Muscle of back (tissue), 3 donors: ENCODE measurements at regions not wholly inside any gene's neighbourhood (a gene's known extent, or its start where the extent isn't known, plus 50 kb on each side); places are given as distances from the start of the nearest gene placed in this dataset.
A peak's percentile ranks its signal among the peaks of the same experiment; 100 is the strongest.
"Not testable (repeated sequence)": the region's sequence is repeated elsewhere in the genome, so short reads cannot be mapped to it uniquely, and the experiment has no call there.

Source experiments
- DNase-seq, 3 donors: peaks; one replicate each; pipeline versions ENCODE4 v3.0.0 to v3.0.0-alpha.2; 2013

- no peak for DNase-seq
These were observed 915.6 kb downstream of the TRHDE start for GRCh38 chr12:73187765-73188164.

GRCh38 chr12:73210548-73211204 lies 938.5 kb downstream of the TRHDE start:
- peak in 1 of 3 donors; percentile 1 for DNase-seq

DNA sequence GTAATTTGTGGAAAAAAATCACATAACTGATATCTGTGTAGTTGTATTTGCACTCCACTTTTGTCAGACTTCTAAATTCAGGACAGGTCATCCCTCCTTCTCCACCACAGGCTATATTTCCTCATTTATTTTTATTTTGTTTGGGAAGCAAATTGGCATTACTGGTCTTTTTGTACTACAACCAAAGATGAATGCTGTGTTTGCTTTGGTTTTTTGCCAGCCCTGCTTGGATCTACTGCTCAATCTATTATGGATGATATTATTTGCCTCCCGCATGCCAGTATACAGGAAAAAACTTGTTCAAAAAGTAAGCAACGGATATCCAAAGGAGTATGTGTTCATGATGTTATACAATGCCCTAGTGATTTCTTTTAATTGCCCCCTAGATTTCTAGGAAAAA lies 948.8 kb downstream of the TRHDE start:
- DNase-seq = no peak

GRCh38 chr12:73221398-73221797 lies 949.2 kb downstream of the TRHDE start:
- DNase-seq = no peak

DNA sequence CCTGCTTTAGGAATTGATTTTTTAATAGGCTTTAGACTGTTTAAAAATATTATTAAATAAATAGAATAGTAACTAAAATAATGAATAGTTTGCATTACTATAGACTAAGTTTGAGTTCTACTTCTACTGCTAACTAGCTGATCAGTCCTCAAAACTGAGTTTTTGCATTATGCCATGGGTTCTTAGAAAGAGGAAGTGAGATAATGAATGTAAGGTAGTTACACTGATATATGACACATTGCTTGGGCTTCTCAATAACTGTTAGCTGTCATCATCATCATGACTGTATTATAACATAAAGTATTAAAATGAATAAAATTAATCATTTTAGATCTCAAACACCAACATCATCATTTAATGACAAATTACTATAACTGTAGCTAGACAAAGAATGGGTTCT lies 949.7 kb downstream of the TRHDE start:
- DNase-seq = no peak

- DNase-seq = no peak
These were observed 953.3 kb downstream of the TRHDE start for GRCh38 chr12:73225371-73225937.

GRCh38 chr12:73225941-73226340 lies 953.8 kb downstream of the TRHDE start:
- DNase-seq = no peak

DNA sequence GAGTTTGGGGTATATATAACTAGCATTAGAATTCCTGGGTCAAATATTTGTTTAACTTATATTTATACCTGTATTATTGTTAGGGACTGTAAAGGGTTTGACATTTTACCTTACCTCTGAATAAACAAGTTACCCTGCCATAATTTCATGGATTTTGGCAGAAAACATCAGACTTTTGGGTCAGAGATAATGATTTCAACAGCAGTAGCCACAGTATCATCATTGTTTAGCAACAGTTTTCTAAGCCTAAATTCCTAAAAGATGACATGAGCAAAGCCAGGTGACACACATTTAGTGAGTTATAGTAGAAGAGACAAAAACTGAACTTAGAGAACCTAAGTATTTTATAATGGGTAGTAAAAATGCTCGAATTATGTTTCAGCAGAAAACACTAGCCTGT lies 954.4 kb downstream of the TRHDE start:
- DNase-seq = no peak

- DNase-seq = not testable (repeated sequence)
These were observed 956.7 kb downstream of the TRHDE start for GRCh38 chr12:73228828-73229227.

DNA sequence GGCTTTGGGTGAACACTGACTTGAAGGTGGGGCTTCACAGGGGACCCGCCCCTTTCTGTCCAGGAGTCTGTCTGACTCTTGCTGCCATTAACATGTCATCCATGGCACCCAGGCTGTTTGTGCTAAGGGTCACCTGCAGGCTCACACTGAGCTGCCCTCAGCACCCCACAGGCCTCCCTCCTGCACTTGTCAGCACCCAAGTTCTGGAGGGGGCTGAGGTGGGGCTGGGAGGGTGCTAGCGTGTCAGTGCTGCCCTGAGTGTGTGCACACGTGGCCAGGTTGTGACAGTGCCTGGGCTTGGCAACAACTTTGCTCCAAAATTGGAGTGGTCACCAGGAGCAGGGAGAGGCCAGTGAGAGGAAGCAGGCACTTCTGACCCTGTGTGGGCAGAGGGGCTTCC lies 963.2 kb downstream of the TRHDE start:
- DNase-seq = no peak

DNA sequence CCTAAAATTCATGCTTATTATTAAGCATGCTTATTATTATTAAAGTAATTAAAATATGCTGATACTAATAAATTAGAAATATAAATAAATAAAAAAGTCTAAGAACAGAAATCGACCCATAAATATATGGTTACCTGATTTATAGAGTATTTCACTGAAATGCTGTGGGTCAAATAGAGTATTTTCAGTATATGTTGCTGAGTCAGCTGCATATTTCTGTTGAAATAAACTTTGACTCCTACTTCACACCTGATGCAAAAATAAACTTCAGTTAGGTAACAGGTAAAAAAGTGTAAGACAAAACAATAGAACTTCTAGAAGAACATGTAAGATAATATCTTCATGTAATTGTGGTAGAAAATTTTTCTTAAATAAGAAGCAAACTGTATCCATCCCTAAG lies 967.9 kb downstream of the TRHDE start:
- no peak for DNase-seq

DNA sequence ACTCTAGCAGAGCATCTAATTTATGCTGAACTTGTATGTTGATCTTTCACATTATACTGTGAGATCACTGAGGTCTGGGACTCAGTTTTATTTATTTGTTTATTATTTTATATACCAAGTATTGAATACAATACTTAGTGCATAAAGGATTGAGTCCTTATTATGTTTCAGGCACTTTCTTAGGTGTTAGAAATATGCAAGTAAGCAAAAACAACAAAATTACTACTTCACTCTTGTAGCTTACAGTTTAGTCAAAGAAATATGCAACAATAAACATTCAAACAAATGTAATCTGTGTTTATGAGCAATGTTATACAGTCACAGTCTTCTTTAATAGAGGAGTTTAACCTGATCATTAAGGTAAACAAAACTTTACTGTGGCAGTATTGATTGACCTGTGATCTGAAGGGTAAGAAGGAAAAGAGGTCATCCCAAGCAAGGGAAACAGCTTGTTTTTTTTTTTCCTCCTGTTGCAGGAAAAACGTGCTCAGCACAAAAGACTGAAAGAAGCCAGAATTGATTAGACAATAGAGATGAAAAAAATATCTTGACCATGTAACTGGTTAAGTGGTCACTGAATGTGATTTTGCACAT lies 990.7 kb downstream of the TRHDE start:
- no peak for DNase-seq

GRCh38 chr12:73266206-73266605 lies 994.0 kb downstream of the TRHDE start:
- DNase-seq = no peak

GRCh38 chr12:73274976-73275375 lies 1002.8 kb downstream of the TRHDE start:
- peak in 1 of 3 donors; percentile 2 for DNase-seq

- DNase-seq = peak in 1 of 3 donors; percentile 7
These were observed 1005.8 kb downstream of the TRHDE start for GRCh38 chr12:73277971-73278370.

DNA sequence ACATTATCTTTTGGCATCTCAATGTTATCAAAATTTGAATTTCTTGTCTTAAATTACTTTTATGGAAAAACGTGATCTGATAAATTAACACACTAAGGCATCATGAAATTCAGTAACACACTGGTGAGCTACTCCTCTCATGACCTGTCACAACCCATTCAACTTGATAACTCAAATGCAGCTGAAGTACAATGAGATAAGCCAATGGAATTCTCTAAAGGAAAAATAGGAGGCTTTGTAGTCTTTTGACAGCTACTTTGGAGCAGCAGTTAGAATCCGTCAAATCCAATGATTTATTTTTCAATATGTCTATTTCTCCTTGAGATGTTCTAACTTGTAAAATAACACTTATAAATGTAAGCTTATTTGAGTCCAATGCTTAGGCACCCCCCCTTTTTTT lies 1029.4 kb downstream of the TRHDE start:
- DNase-seq = no peak

GRCh38 chr12:73307260-73307659 lies 1035.1 kb downstream of the TRHDE start:
- DNase-seq = no peak

- DNase-seq = peak in 1 of 3 donors; percentile 1
These were observed 1035.9 kb downstream of the TRHDE start for GRCh38 chr12:73308079-73308478.

- no peak for DNase-seq
These were observed 1036.6 kb downstream of the TRHDE start for GRCh38 chr12:73308747-73309146.

DNA sequence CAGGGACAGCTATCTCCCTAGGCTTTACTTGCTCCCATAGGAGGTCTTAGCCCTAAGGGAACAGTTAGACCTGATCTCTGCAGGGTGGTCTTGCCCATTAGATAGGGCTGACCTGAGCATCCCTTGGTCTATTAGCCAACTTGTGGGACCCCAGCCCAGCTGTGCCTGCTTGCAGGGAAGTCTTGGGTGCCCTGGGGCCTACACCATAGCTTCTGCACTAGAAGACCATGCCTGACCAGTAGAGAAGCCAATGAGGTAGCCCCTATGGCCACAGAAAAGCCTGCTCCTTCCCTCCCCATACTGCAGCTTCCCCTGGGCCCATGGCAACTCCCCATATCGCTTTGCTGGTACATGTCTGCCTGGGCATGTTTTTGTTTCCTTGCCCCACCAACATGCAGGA lies 1049.1 kb downstream of the TRHDE start:
- no peak for DNase-seq

DNA sequence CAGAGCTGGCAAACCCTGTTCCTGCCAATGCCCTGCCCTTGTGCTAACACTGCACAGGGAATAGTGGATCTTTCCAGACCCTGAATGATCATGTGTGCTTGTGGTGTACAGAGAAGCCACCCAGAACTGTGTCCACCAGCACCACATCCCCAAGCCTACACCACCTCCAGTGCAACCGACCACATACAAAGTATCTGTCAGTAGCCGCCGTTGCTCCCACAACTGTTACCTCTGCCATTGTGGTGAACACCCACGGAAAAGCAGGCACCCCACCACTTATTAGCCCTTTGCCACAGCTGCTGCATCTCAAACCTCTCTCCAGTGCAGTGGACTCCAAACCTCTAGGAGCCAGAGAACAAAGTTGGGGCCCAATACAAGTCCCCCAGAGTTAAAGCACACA lies 1049.6 kb downstream of the TRHDE start:
- DNase-seq = no peak

DNA sequence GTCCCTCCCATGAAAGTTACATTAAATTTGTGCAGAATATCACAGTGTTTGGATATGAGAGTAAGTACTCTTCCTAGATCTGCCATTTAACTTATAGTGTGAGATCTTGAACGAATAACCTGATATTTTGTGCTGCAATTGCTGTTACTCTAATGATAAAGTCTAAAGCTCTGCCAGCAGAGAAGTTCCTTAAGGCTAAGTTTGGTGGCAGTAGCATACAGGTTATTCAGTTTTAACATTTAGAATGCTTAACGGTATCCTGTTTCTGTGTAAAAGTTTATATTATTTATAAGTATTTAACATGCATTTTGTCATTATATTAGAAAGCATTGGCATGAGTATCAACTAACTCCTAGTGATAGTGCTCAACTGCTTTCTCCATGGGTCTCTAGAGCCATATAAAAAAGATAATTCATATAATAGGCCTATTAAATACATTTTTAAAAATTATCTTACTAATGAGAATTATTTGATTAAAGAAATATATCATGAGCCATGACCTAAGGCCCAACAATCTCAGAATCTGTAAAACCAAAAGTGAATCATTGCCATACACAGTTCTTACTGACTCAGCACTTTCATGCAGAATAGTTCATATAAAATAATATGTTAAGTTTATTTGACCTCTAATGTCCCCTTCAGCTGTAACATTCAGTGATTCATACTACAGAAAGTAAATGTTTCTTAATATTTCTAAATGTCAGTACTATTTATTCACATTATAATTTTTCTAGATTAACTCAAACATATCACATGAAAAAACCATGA lies 1058.6 kb downstream of the TRHDE start:
- no peak for DNase-seq
